H9 (cell line): ENCODE measurements at regions not wholly inside any gene's neighbourhood (a gene's known extent, or its start where the extent isn't known, plus 50 kb on each side); places are given as distances from the start of the nearest gene placed in this dataset.

Source experiments
- DNase-seq: peaks from one replicate; pipeline ENCODE4 v3.0.0-alpha.2; 2017
- H2AFZ ChIP-seq: one replicate; pipeline ENCODE4 v1.6.1; 2013; ENCODE audit warnings: mild to moderate bottlenecking, low read length, control low read depth, moderate library complexity
- H2AK5ac ChIP-seq: 2 replicates; pipeline ENCODE4 v1.6.1; 2013; ENCODE audit warnings: low read length, control low read depth, mixed read lengths; ENCODE audit not compliant: insufficient read length
- H2BK120ac ChIP-seq: one replicate; pipeline ENCODE4 v1.6.1; 2013; ENCODE audit warnings: low read depth, mild to moderate bottlenecking, low read length, control low read depth, inconsistent platforms; ENCODE audit not compliant: poor library complexity, severe bottlenecking
- H2BK12ac ChIP-seq: 2 replicates; pipeline ENCODE4 v1.6.1; 2013; ENCODE audit warnings: low read length, control low read depth, mixed read lengths, low read depth; ENCODE audit not compliant: insufficient read length
- H2BK15ac ChIP-seq: 2 replicates; pipeline ENCODE4 v1.6.1; 2013; ENCODE audit warnings: low read depth, low read length, control low read depth
- H2BK20ac ChIP-seq: one replicate; pipeline ENCODE4 v1.6.1; 2013; ENCODE audit warnings: low read depth, mild to moderate bottlenecking, low read length, control low read depth, inconsistent platforms; ENCODE audit not compliant: poor library complexity, severe bottlenecking
- H2BK5ac ChIP-seq: 2 replicates; pipeline ENCODE4 v1.6.1; 2013; ENCODE audit warnings: low read length, control low read depth, mixed read lengths; ENCODE audit not compliant: insufficient read length
- H3K14ac ChIP-seq: 2 replicates; pipeline ENCODE4 v1.6.1; 2013; ENCODE audit warnings: low read length, control low read depth; ENCODE audit not compliant: insufficient read depth
- H3K18ac ChIP-seq: 2 replicates; pipeline ENCODE4 v1.6.1; 2013; ENCODE audit warnings: low read depth, mild to moderate bottlenecking, mixed read lengths, low read length, control low read depth; ENCODE audit not compliant: insufficient read length
- H3K23ac ChIP-seq: 2 replicates; pipeline ENCODE4 v1.6.1; 2013; ENCODE audit warnings: low read length, control low read depth, mixed read lengths, low read depth; ENCODE audit not compliant: insufficient read length
- H3K23me2 ChIP-seq: 2 replicates; pipeline ENCODE4 v1.6.1; 2013; ENCODE audit warnings: low read depth, mild to moderate bottlenecking, mixed read lengths, low read length, control low read depth; ENCODE audit not compliant: insufficient read length, poor library complexity, severe bottlenecking
- H3K27ac ChIP-seq: 2 replicates; pipeline ENCODE4 v1.5.1; 2013; ENCODE audit warnings: low read length, control low read depth, mixed read lengths, low read depth; ENCODE audit not compliant: insufficient read length
- H3K27me3 ChIP-seq: 2 replicates; pipeline ENCODE4 v1.6.1; 2013; ENCODE audit warnings: low read length, control low read depth, inconsistent platforms; ENCODE audit not compliant: insufficient read depth
- H3K4ac ChIP-seq: 2 replicates; pipeline ENCODE4 v1.6.1; 2013; ENCODE audit warnings: low read depth, mild to moderate bottlenecking, control low read depth, inconsistent platforms, low read length, moderate library complexity
- H3K4me1 ChIP-seq: 2 replicates; pipeline ENCODE4 v1.6.1; 2013; ENCODE audit warnings: low read length, control low read depth, inconsistent platforms; ENCODE audit not compliant: insufficient read depth
- H3K4me2 ChIP-seq: 2 replicates; pipeline ENCODE4 v1.6.1; 2013; ENCODE audit warnings: low read length, control low read depth, mixed read lengths; ENCODE audit not compliant: insufficient read length, insufficient read depth
- H3K56ac ChIP-seq: 2 replicates; pipeline ENCODE4 v1.6.1; 2013; ENCODE audit warnings: low read depth, mild to moderate bottlenecking, mixed read lengths, low read length, control low read depth; ENCODE audit not compliant: insufficient read length
- H3K79me1 ChIP-seq: 2 replicates; pipeline ENCODE4 v1.6.1; 2013; ENCODE audit warnings: low read depth, mild to moderate bottlenecking, moderate library complexity, low read length, control low read depth, inconsistent platforms; ENCODE audit not compliant: insufficient read depth, poor library complexity, severe bottlenecking
- H3K79me2 ChIP-seq: 2 replicates; pipeline ENCODE4 v1.6.1; 2013; ENCODE audit warnings: low read length, control low read depth, inconsistent platforms; ENCODE audit not compliant: insufficient read depth
- H3K9ac ChIP-seq: 2 replicates; pipeline ENCODE4 v1.6.1; 2013; ENCODE audit warnings: low read length, control low read depth, mixed read lengths; ENCODE audit not compliant: insufficient read length; ENCODE audit errors: extremely low read depth
- H3K9me3 ChIP-seq: one replicate; pipeline ENCODE4 v1.6.1; 2013; ENCODE audit warnings: low read depth, low read length, inconsistent platforms; ENCODE audit not compliant: control insufficient read depth
- H3T11ph ChIP-seq: one replicate; pipeline ENCODE4 v1.6.1; 2013; ENCODE audit warnings: mild to moderate bottlenecking, low read length, control low read depth, inconsistent platforms
- H4K20me1 ChIP-seq: one replicate; pipeline ENCODE4 v1.6.1; 2013; ENCODE audit not compliant: control insufficient read depth, insufficient read length, insufficient read depth
- H4K5ac ChIP-seq: 2 replicates; pipeline ENCODE4 v1.6.1; 2013; ENCODE audit warnings: low read depth, mild to moderate bottlenecking, mixed read lengths, low read length, control low read depth; ENCODE audit not compliant: insufficient read length
- H4K8ac ChIP-seq: replicated peaks from 2 replicates; pipeline ENCODE4 v1.6.1; 2013; ENCODE audit warnings: low read length, control low read depth, mixed read lengths, low read depth; ENCODE audit not compliant: insufficient read length
- H4K91ac ChIP-seq: 2 replicates; pipeline ENCODE4 v1.6.1; 2013; ENCODE audit warnings: low read depth, mild to moderate bottlenecking, moderate library complexity, mixed read lengths, low read length, control low read depth; ENCODE audit not compliant: insufficient read length
- H3K27ac Mint-ChIP-seq, 3 experiments: 2 replicates in 2 of 3; 3 replicates in 1 of 3; pipeline ENCODE4 v1.8.0; 2020 to 2021; ENCODE audit warnings: mixed read lengths in 3 of 3, mild to moderate bottlenecking in 1 of 3, moderate library complexity in 1 of 3
- H3K27me3 Mint-ChIP-seq: 2 replicates; pipeline ENCODE4 v1.8.0; 2021; ENCODE audit warnings: low read depth, mild to moderate bottlenecking, moderate library complexity, mixed read lengths
- H3K36me3 Mint-ChIP-seq, 3 experiments: 2 replicates in 2 of 3; 3 replicates in 1 of 3; pipeline ENCODE4 v1.8.0; 2020 to 2021; ENCODE audit warnings: low read depth in 3 of 3, mixed read lengths in 3 of 3; ENCODE audit not compliant: insufficient read depth in 1 of 3
- H3K4me1 Mint-ChIP-seq, 2 experiments: 2 replicates each; pipeline ENCODE4 v1.8.0; 2020; ENCODE audit warnings: mixed read lengths in 2 of 2
- H3K4me3 Mint-ChIP-seq, 2 experiments: 2 replicates in 1 of 2; 3 replicates in 1 of 2; pipeline ENCODE4 v1.8.0; 2020 to 2021; ENCODE audit warnings: mild to moderate bottlenecking in 2 of 2, mixed read lengths in 2 of 2, moderate library complexity in 1 of 2
- H3K9me3 Mint-ChIP-seq, 2 experiments: 2 replicates in 1 of 2; 3 replicates in 1 of 2; pipeline ENCODE4 v1.8.0; 2020; ENCODE audit warnings: mild to moderate bottlenecking in 2 of 2, mixed read lengths in 2 of 2, moderate library complexity in 1 of 2
- WGBS: extraction: QIAGEN DNeasy Blood & Tissue Kit; methylation state at CpG from one replicate; pipeline ENCODE4 v1.1.7; 2013; ENCODE audit warnings: missing lambda C conversion rate, low lambda C conversion rate, mixed read lengths; ENCODE audit not compliant: insufficient read length; ENCODE audit errors: extremely low coverage; 5-methylcytosine and 5-hydroxymethylcytosine counted together
- TF ChIP-seq, protein P1 (sequence below): fragments of 200-600 bp; sonication (generic); conservative IDR thresholded peaks from 3 replicates; pipeline ENCODE4 v1.8.0; 2021; ENCODE audit warnings: antibody characterized with exemption, mild to moderate bottlenecking

- Histone ChIP-seq H3K27ac (no peak overlapping the region), H2BK15ac (no peak overlapping the region), H4K20me1 (no peaks in the 10 kb centered on the region), H4K91ac (no peak overlapping the region), H3K9me3 (no peaks in the 10 kb centered on the region), H3K27me3 (no peaks in the 10 kb centered on the region), H4K8ac (no peak overlapping the region), H3K4me1 (no peaks in the 10 kb centered on the region), H3K18ac (no peak overlapping the region), H3K23me2 (no peaks in the 10 kb centered on the region), H3K79me2 (no peaks in the 10 kb centered on the region), H3K4ac (no peak overlapping the region), H3K4me2 (no peak overlapping the region), H3K79me1 (no peaks in the 10 kb centered on the region), H2AFZ (no peak overlapping the region), H3T11ph (no peak overlapping the region), H2BK5ac (no peak overlapping the region), H2BK120ac (no peak overlapping the region), H3K56ac (no peak overlapping the region), H2BK12ac (no peak overlapping the region), H3K14ac (no peak overlapping the region), H2AK5ac (no peak overlapping the region), H3K9ac (no peak overlapping the region), H2BK20ac (no peak overlapping the region), H4K5ac (no peak overlapping the region), H3K23ac (no peak overlapping the region)
- no CpG with 5 or more reads among the region's 4 CpGs for WGBS
- Mint-ChIP-seq H3K27me3 (no peaks in the 10 kb centered on the region), H3K4me3 (no peak overlapping the region), H3K4me1 (peaks cover 0 to 3% of the 10 kb centered on the region in 2 experiments; a peak in 1 of 4 replicates), H3K27ac (no peak overlapping the region; a peak in 1 of 7 replicates), H3K9me3 (peaks cover 4 to 6% of the 10 kb centered on the region in 2 experiments; a peak in 2 of 5 replicates), H3K36me3 (peaks cover 0 to 4% (median 3%) of the 10 kb centered on the region in 3 experiments; a peak in 3 of 7 replicates)
- no peak for DNase-seq
- TF ChIP-seq, protein P1, sequence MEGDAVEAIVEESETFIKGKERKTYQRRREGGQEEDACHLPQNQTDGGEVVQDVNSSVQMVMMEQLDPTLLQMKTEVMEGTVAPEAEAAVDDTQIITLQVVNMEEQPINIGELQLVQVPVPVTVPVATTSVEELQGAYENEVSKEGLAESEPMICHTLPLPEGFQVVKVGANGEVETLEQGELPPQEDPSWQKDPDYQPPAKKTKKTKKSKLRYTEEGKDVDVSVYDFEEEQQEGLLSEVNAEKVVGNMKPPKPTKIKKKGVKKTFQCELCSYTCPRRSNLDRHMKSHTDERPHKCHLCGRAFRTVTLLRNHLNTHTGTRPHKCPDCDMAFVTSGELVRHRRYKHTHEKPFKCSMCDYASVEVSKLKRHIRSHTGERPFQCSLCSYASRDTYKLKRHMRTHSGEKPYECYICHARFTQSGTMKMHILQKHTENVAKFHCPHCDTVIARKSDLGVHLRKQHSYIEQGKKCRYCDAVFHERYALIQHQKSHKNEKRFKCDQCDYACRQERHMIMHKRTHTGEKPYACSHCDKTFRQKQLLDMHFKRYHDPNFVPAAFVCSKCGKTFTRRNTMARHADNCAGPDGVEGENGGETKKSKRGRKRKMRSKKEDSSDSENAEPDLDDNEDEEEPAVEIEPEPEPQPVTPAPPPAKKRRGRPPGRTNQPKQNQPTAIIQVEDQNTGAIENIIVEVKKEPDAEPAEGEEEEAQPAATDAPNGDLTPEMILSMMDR = no peak
Observed at GRCh38 chr16:6034511-6034910, 936.9 kb upstream of the EEF2KMT start.
